Lower leg skin (tissue), 3 donors: ENCODE measurements at regions not wholly inside any gene's neighbourhood (a gene's known extent, or its start where the extent isn't known, plus 50 kb on each side); places are given as distances from the start of the nearest gene placed in this dataset.

Experiments
- CTCF ChIP-seq, 3 donors: fragments of 450-650 bp; IDR thresholded peaks; one replicate each; pipeline ENCODE4 v1.5.1; 2016; ENCODE audit warnings: antibody characterized with exemption in 3 of 3, mild to moderate bottlenecking in 3 of 3, moderate library complexity in 2 of 3
- POLR2A ChIP-seq, 2 donors: fragments of 450-650 bp; IDR thresholded peaks; one replicate each; pipeline ENCODE4 v1.6.1; 2016 to 2017; ENCODE audit warnings: antibody characterized with exemption in 2 of 2, mild to moderate bottlenecking in 1 of 2, moderate library complexity in 1 of 2

DNA sequence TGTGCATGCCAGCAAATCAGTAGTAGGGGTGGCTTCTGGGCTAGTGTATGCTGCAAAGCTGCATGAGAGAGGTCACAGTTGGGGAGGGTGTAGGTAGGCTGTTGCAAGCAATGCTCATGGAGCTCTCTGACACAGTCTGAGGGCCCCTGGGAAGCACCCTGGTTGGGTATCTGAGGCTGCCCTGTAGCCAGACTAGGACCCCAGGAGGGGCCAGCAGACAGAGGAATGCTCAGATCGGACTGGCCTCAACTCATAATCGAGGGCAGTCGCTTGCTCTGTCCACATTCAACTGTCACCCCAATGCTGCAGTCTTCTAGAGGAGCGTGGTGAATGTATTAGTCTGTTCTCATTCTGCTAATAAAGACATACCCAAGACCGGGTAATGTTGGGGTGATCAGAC lies 204.0 kb upstream of the ALG10 start:
- TF ChIP-seq CTCF (IDR thresholded peaks at IDR 0.05) = no peak
- TF ChIP-seq POLR2A (IDR thresholded peaks at IDR 0.05) = no peak
